SU-DHL-6 (cell line): ENCODE measurements at regions not wholly inside any gene's neighbourhood (a gene's known extent, or its start where the extent isn't known, plus 50 kb on each side); places are given as distances from the start of the nearest gene placed in this dataset.

Experiments
- H2AFZ ChIP-seq: fragments of 200-600 bp; sonication (generic); 2 replicates; pipeline ENCODE4 v1.6.1; 2014; ENCODE audit warnings: low read depth, mild to moderate bottlenecking, moderate library complexity, mixed read lengths, antibody characterized with exemption, low read length; ENCODE audit not compliant: severe bottlenecking
- H3F3A ChIP-seq: fragments of 200-600 bp; shearing (Covaris generic); 2 replicates; pipeline ENCODE4 v1.6.0; 2016; ENCODE audit warnings: antibody characterized with exemption, mild to moderate bottlenecking; ENCODE audit not compliant: insufficient read depth
- H3K27ac ChIP-seq: fragments of 200-600 bp; sonication (generic); 2 replicates; pipeline ENCODE4 v1.5.1; 2016; ENCODE audit warnings: low read depth, mild to moderate bottlenecking, low read length, moderate library complexity, mixed read lengths
- H3K27me3 ChIP-seq: fragments of 200-600 bp; sonication (generic), shearing (Covaris generic); 2 replicates; pipeline ENCODE4 v1.6.0; 2014; ENCODE audit warnings: mild to moderate bottlenecking, low read length
- H3K36me3 ChIP-seq: fragments of 200-600 bp; sonication (generic); 2 replicates; pipeline ENCODE4 v1.6.1; 2014; ENCODE audit warnings: mild to moderate bottlenecking, low read length, mixed read lengths
- H3K4me2 ChIP-seq: fragments of 300-600, 200-600 bp; shearing (Covaris generic), sonication (generic); 2 replicates; pipeline ENCODE4 v1.6.0; 2014; ENCODE audit warnings: low read length, low read depth, mild to moderate bottlenecking; ENCODE audit not compliant: poor library complexity, severe bottlenecking
- H3K4me3 ChIP-seq: fragments of 200-600 bp; sonication (generic); 2 replicates; pipeline ENCODE4 v1.5.1; 2014; ENCODE audit warnings: antibody characterized with exemption, low read length, mild to moderate bottlenecking, mixed read lengths; ENCODE audit not compliant: insufficient read depth, poor library complexity, severe bottlenecking
- H3K79me2 ChIP-seq: fragments of 200-600 bp; sonication (generic); 2 replicates; pipeline ENCODE4 v1.6.1; 2014; ENCODE audit warnings: mild to moderate bottlenecking, low read length, moderate library complexity; ENCODE audit not compliant: insufficient read depth
- H3K9ac ChIP-seq: fragments of 200-600 bp; sonication (generic); 2 replicates; pipeline ENCODE4 v1.7.0; 2014; ENCODE audit warnings: mild to moderate bottlenecking, low read length
- H3K9me2 ChIP-seq: fragments of 200-600 bp; sonication (generic); replicated peaks from 2 replicates; pipeline ENCODE4 v1.6.1; 2014; ENCODE audit warnings: low read length; ENCODE audit not compliant: insufficient read depth
- H3K9me3 ChIP-seq: fragments of 200-600 bp; sonication (generic); 2 replicates; pipeline ENCODE4 v1.6.1; 2014; ENCODE audit warnings: low read length, mixed read lengths; ENCODE audit not compliant: insufficient read depth
- H4K20me1 ChIP-seq: fragments of 200-600 bp; sonication (generic); 2 replicates; pipeline ENCODE4 v1.6.1; 2014; ENCODE audit warnings: low read depth, mild to moderate bottlenecking, antibody characterized with exemption, low read length, moderate library complexity, mixed read lengths
- CTCF ChIP-seq: fragments of 200-600 bp; sonication (generic); IDR thresholded peaks from one replicate; pipeline ENCODE4 v1.5.1; 2017; ENCODE audit warnings: antibody characterized with exemption, mild to moderate bottlenecking, low read length, moderate library complexity; ENCODE audit not compliant: insufficient read depth, poor library complexity, severe bottlenecking
- EZH2phosphoT487 ChIP-seq: fragments of 200-600 bp; sonication (generic), shearing (Covaris generic); conservative IDR thresholded peaks from 2 replicates; pipeline ENCODE4 v1.6.1; 2018; ENCODE audit warnings: mild to moderate bottlenecking, antibody characterized with exemption, low read length, moderate library complexity, mixed read lengths

GRCh38 chr11:123249354-123249753 is 54.3 kb upstream of the CLMP start:
- H3K4me3 ChIP-seq = no peak overlapping the region
- H3K27me3 ChIP-seq = no peaks in the 10 kb centered on the region
- no peaks in the 10 kb centered on the region for H3K9me3 ChIP-seq
- no peak overlapping the region for H3K9ac ChIP-seq
- no peaks in the 10 kb centered on the region for H4K20me1 ChIP-seq
- H3K36me3 ChIP-seq = no peaks in the 10 kb centered on the region
- no peak for TF ChIP-seq CTCF
- TF ChIP-seq EZH2phosphoT487 = no peak
- no peak overlapping the region for H2AFZ ChIP-seq
- H3K79me2 ChIP-seq = no peaks in the 10 kb centered on the region
- H3K4me2 ChIP-seq = no peak overlapping the region
- no peaks in the 10 kb centered on the region for H3F3A ChIP-seq
- H3K9me2 ChIP-seq = no peaks in the 10 kb centered on the region
- H3K27ac ChIP-seq = no peak overlapping the region

GRCh38 chr11:123247813-123248379 is 52.8 kb upstream of the CLMP start:
- H3K9me3 ChIP-seq = no peaks in the 10 kb centered on the region
- no peak overlapping the region for H3K4me3 ChIP-seq
- TF ChIP-seq CTCF (no peak), EZH2phosphoT487 (no peak)
- H3F3A ChIP-seq = no peaks in the 10 kb centered on the region
- H3K4me2 ChIP-seq = no peak overlapping the region
- H3K79me2 ChIP-seq = no peaks in the 10 kb centered on the region
- H3K27ac ChIP-seq = no peak overlapping the region
- no peak overlapping the region for H2AFZ ChIP-seq
- H3K27me3 ChIP-seq = no peaks in the 10 kb centered on the region
- no peak overlapping the region for H3K9ac ChIP-seq
- no peaks in the 10 kb centered on the region for H4K20me1 ChIP-seq
- H3K36me3 ChIP-seq = no peaks in the 10 kb centered on the region
- H3K9me2 ChIP-seq = no peaks in the 10 kb centered on the region

- Histone ChIP-seq H3K9me2 (no peaks in the 10 kb centered on the region), H3K9me3 (no peaks in the 10 kb centered on the region), H3F3A (no peaks in the 10 kb centered on the region), H3K4me2 (no peak overlapping the region), H3K27ac (no peak overlapping the region), H3K27me3 (no peaks in the 10 kb centered on the region), H3K36me3 (no peaks in the 10 kb centered on the region), H4K20me1 (no peaks in the 10 kb centered on the region), H2AFZ (no peak overlapping the region), H3K79me2 (no peaks in the 10 kb centered on the region), H3K4me3 (no peak overlapping the region), H3K9ac (no peak overlapping the region)
- TF ChIP-seq CTCF = no peak
- no peak for TF ChIP-seq EZH2phosphoT487
Measured at GRCh38 chr11:123247496-123247799, 52.4 kb upstream of the CLMP start.
